HL-60 (cell line): ENCODE measurements at regions not wholly inside any gene's neighbourhood (a gene's known extent, or its start where the extent isn't known, plus 50 kb on each side); places are given as distances from the start of the nearest gene placed in this dataset.

Experiments used
- DNase-seq, 2 experiments: peaks; one replicate each; pipeline ENCODE4 v3.0.0-alpha.2; 2010 to 2020; ENCODE audit warnings: low read depth in 1 of 2, low spot score in 1 of 2
- H3K27ac ChIP-seq: fragments of 250-450 bp; sonication (Bioruptor Pico); replicated peaks from 2 replicates; pipeline ENCODE4 v1.5.1; 2020; ENCODE audit warnings: mild to moderate bottlenecking, moderate library complexity
- H3K27me3 ChIP-seq: fragments of 250-450 bp; sonication (Bioruptor Pico); 2 replicates; pipeline ENCODE4 v1.5.1; 2021; ENCODE audit warnings: mild to moderate bottlenecking, moderate library complexity; ENCODE audit not compliant: insufficient read depth, poor library complexity, severe bottlenecking
- H3K4me3 ChIP-seq: replicated peaks from 2 replicates; pipeline ENCODE4 v1.5.1; 2011; ENCODE audit warnings: mild to moderate bottlenecking, control low read depth, low read length; ENCODE audit not compliant: insufficient read depth
- CTCF ChIP-seq: IDR thresholded peaks from one replicate; pipeline ENCODE4 v1.5.1; 2011; ENCODE audit warnings: low read length, control low read depth, inconsistent platforms; ENCODE audit not compliant: insufficient read depth
- GABPA ChIP-seq: IDR thresholded peaks from 2 replicates; pipeline ENCODE4 v1.6.1; 2012; ENCODE audit warnings: low read depth
- POLR2AphosphoS5 ChIP-seq: IDR thresholded peaks from 2 replicates; pipeline ENCODE4 v1.6.1; 2012; ENCODE audit warnings: low read depth
- REST ChIP-seq: IDR thresholded peaks from 2 replicates; pipeline ENCODE4 v1.6.1; 2012; ENCODE audit warnings: low read depth; ENCODE audit not compliant: insufficient replicate concordance
- SPI1 ChIP-seq: IDR thresholded peaks from 2 replicates; pipeline ENCODE4 v1.6.1; 2012; ENCODE audit warnings: low read depth, mild to moderate bottlenecking, borderline replicate concordance

GRCh38 chr17:54153423-54153822 is 330.7 kb downstream of the KIF2B start:
- H3K27ac ChIP-seq = no peak overlapping the region
- no peak for DNase-seq
- TF ChIP-seq POLR2AphosphoS5 = no peak
- no peak for TF ChIP-seq REST
- TF ChIP-seq CTCF = no peak
- TF ChIP-seq SPI1 = no peak
- no peak for TF ChIP-seq GABPA
- H3K4me3 ChIP-seq = no peak overlapping the region
- H3K27me3 ChIP-seq = no peaks in the 10 kb centered on the region

- DNase-seq = no peak
- Histone ChIP-seq H3K27me3 (no peaks in the 10 kb centered on the region), H3K27ac (no peak overlapping the region), H3K4me3 (no peak overlapping the region)
- no peak for TF ChIP-seq CTCF
- no peak for TF ChIP-seq SPI1
- no peak for TF ChIP-seq POLR2AphosphoS5
These were observed 334.8 kb downstream of the KIF2B start for GRCh38 chr17:54157542-54157941.

- H3K27me3 ChIP-seq = peaks cover 4% of the 10 kb centered on the region
- no peak overlapping the region for H3K4me3 ChIP-seq
- TF ChIP-seq SPI1 (no peak), GABPA (no peak), CTCF (peak; percentile 31), POLR2AphosphoS5 (no peak)
- H3K27ac ChIP-seq = no peak overlapping the region
- peak in 1 of 2 experiments; percentile 4 for DNase-seq
These were observed 349.6 kb downstream of the KIF2B start for GRCh38 chr17:54172096-54172984.

GRCh38 chr17:54172985-54173316 is 350.2 kb downstream of the KIF2B start:
- H3K4me3 ChIP-seq = no peak overlapping the region
- H3K27me3 ChIP-seq = peaks cover 4% of the 10 kb centered on the region
- no peak overlapping the region for H3K27ac ChIP-seq
- DNase-seq = no peak
- TF ChIP-seq POLR2AphosphoS5 = no peak
- no peak for TF ChIP-seq GABPA
- TF ChIP-seq CTCF = no peak
- TF ChIP-seq SPI1 = no peak
- no peak for TF ChIP-seq REST
